ENCODE measurements at regions not wholly inside any gene's neighbourhood (a gene's known extent, or its start where the extent isn't known, plus 50 kb on each side); places are given as distances from the start of the nearest gene placed in this dataset.

- no peak overlapping the region for H3K4me2 ChIP-seq (ENCODE audit: low read depth, low read length)
- H4K91ac ChIP-seq (ENCODE audit: insufficient read depth, low read depth, low read length), result no peak overlapping the region
- no peak overlapping the region for H2AK5ac ChIP-seq (ENCODE audit: low read depth, low read length)
- ChIA-PET POLR2A (ENCODE audit: unreplicated experiment) (no interaction called here), CTCF (no interaction called here)
- no peak overlapping the region for H2BK15ac ChIP-seq (ENCODE audit: low read depth, low read length)
- dilution Hi-C loops (cut with HindIII; ENCODE audit: low sequenced_read_pairs, unreplicated experiment) (no loop called here), in situ Hi-C loops (cut with MboI; ENCODE audit: low sequenced_read_pairs) (no loop called here), intact Hi-C loops (cut with micrococcal nuclease) (no loop called here)
- H3K4me1 ChIP-seq (ENCODE audit: control insufficient read depth, insufficient read depth, low read length), result no peaks in the 10 kb centered on the region
- H3K56ac ChIP-seq (ENCODE audit: extremely low read depth, insufficient read depth, low read length), result no peak overlapping the region
- H3K9ac ChIP-seq (ENCODE audit: low read depth, low read length), result no peak overlapping the region
- no peak overlapping the region for H3K14ac ChIP-seq (replicated peaks; ENCODE audit: low read depth, low read length)
- no peak overlapping the region for H3K27ac ChIP-seq (ENCODE audit: insufficient read depth, low read length)
- no peak overlapping the region for H3K23ac ChIP-seq (ENCODE audit: low read depth, low read length)
- no peak overlapping the region for H2AFZ ChIP-seq (replicated peaks; ENCODE audit: low read length, poor library complexity)
- no peak overlapping the region for H4K5ac ChIP-seq (ENCODE audit: low read depth, low read length)
- peaks cover 16% of the 10 kb centered on the region; the same call in 1 of the 2 replicates for H3K27me3 ChIP-seq (ENCODE audit: control insufficient read depth, insufficient read depth, low read length)
- 67% methylated on average over 5 of the region's 6 CpGs; no CpG with 5 or more reads in 1 of the 2 experiments for WGBS, 2 experiments (ENCODE audit: extremely low coverage in 2 of 2, insufficient read length in 1 of 2)
- no peak overlapping the region for H2AK9ac ChIP-seq (replicated peaks; ENCODE audit: low read depth, low read length, poor library complexity)
- no peak overlapping the region for H3K18ac ChIP-seq (ENCODE audit: low read depth, low read length)
- H3K36me3 ChIP-seq (ENCODE audit: control insufficient read depth, insufficient read depth, low read length), result no peaks in the 10 kb centered on the region
- H2BK20ac ChIP-seq (ENCODE audit: low read depth, low read length), result no peak overlapping the region
- no peak overlapping the region for H2BK120ac ChIP-seq (ENCODE audit: low read depth, low read length)
- ATAC-seq (ENCODE audit: low read depth), result no peak
- H3K4me3 ChIP-seq (ENCODE audit: insufficient read depth, low read depth, low read length), result no peak overlapping the region
- H2BK5ac ChIP-seq (ENCODE audit: low read depth, low read length, poor library complexity, severe bottlenecking), result no peak overlapping the region
- no peak for DNase-seq
- no peaks in the 10 kb centered on the region for H3K9me1 ChIP-seq (ENCODE audit: insufficient read depth, low read length)
- H4K8ac ChIP-seq (ENCODE audit: low read depth in 2 of 2, low read length in 2 of 2), result no peak overlapping the region
- BruUV-seq (replicated peaks), result no TSS peak
- no peak overlapping the region for H3K4ac ChIP-seq (ENCODE audit: low read depth, low read length)
- no peak for TF ChIP-seq CEBPB (IDR thresholded peaks at IDR 0.05; ENCODE audit: low read depth, low read length)
- no peak for TF ChIP-seq MXI1 (IDR thresholded peaks at IDR 0.05; ENCODE audit: borderline replicate concordance, low read depth, low read length)
- no peak for TF ChIP-seq BHLHE40 (IDR thresholded peaks at IDR 0.05; ENCODE audit: low read depth, low read length)
- no peak for TF ChIP-seq NFE2L2 (IDR thresholded peaks at IDR 0.05; ENCODE audit: low read depth, low read length)
- TF ChIP-seq RAD21 (IDR thresholded peaks at IDR 0.05; ENCODE audit: low read length), result no peak
- TF ChIP-seq RCOR1 (IDR thresholded peaks at IDR 0.05; ENCODE audit: insufficient replicate concordance, low read length), result no peak
- TF ChIP-seq SMC3 (IDR thresholded peaks at IDR 0.05; ENCODE audit: low read depth, low read length), result no peak
- TF ChIP-seq CTCF (conservative IDR thresholded peaks at IDR 0.05; ENCODE audit: low read depth, low read length), result no peak
- TF ChIP-seq FOS (IDR thresholded peaks at IDR 0.05; ENCODE audit: low read depth, low read length), result no peak
- TF ChIP-seq MAZ (IDR thresholded peaks at IDR 0.05; ENCODE audit: borderline replicate concordance, low read depth, low read length), result no peak
- TF ChIP-seq RFX5 (IDR thresholded peaks at IDR 0.05; ENCODE audit: low read depth, low read length), result no peak
- TF ChIP-seq MAFK (IDR thresholded peaks at IDR 0.05; ENCODE audit: low read depth, low read length), result no peak
- TF ChIP-seq USF2 (IDR thresholded peaks at IDR 0.05; ENCODE audit: low read depth, low read length), result no peak
- TF ChIP-seq CHD1 (IDR thresholded peaks at IDR 0.05; ENCODE audit: low read depth, low read length), result no peak
- no peaks in the 10 kb centered on the region for H4K20me1 ChIP-seq (ENCODE audit: insufficient read depth, low read length)
- no peaks in the 10 kb centered on the region for H3K79me1 ChIP-seq (ENCODE audit: low read depth in 1 of 2, low read length in 2 of 2)
- no peaks in the 10 kb centered on the region for H3K9me3 ChIP-seq (ENCODE audit: control insufficient read depth, insufficient read depth, low read length)
Observed at GRCh38 chr22:22372086-22372485, 127.5 kb downstream of the VPREB1 start.

All from IMR-90 (cell line).